Calu3 (cell line): ENCODE measurements at regions not wholly inside any gene's neighbourhood (a gene's known extent, or its start where the extent isn't known, plus 50 kb on each side); places are given as distances from the start of the nearest gene placed in this dataset.

Experiments
- BruUV-seq: library from RNA; stranded (reverse); fragments of 400-500 nt; replicated peaks from 2 replicates; lab custom pipeline; 2021; lab: Mats Ljungman, UMichigan
- CTCF ChIA-PET: fragments of 300-600 bp; sonication (Branson Sonifier 250); formaldehyde crosslinking; loops from one replicate; lab custom pipeline; 2022; ENCODE audit warnings: antibody characterized with exemption; lab: Charles Lee
- DNase-seq: peaks from one replicate; pipeline ENCODE4 v3.0.0; 2022
- H3K27ac Mint-ChIP-seq: one replicate; pipeline ENCODE4 v1.8.0; 2022; ENCODE audit warnings: mixed read lengths; ENCODE audit not compliant: unreplicated experiment
- H3K27me3 Mint-ChIP-seq: one replicate; pipeline ENCODE4 v1.8.0; 2022; ENCODE audit warnings: mixed read lengths; ENCODE audit not compliant: unreplicated experiment
- H3K36me3 Mint-ChIP-seq: one replicate; pipeline ENCODE4 v1.8.0; 2022; ENCODE audit warnings: mild to moderate bottlenecking, moderate library complexity, mixed read lengths; ENCODE audit not compliant: insufficient read depth, unreplicated experiment
- H3K4me1 Mint-ChIP-seq: one replicate; pipeline ENCODE4 v1.8.0; 2022; ENCODE audit warnings: mild to moderate bottlenecking, low read depth, mixed read lengths; ENCODE audit not compliant: unreplicated experiment
- H3K4me3 Mint-ChIP-seq: one replicate; pipeline ENCODE4 v1.8.0; 2022; ENCODE audit warnings: mild to moderate bottlenecking, low read depth, moderate library complexity, mixed read lengths; ENCODE audit not compliant: unreplicated experiment
- H3K9me3 Mint-ChIP-seq: one replicate; pipeline ENCODE4 v1.8.0; 2022; ENCODE audit warnings: low read depth, mixed read lengths; ENCODE audit not compliant: unreplicated experiment
- intact Hi-C: fragments of 100-400 bp; cut with micrococcal nuclease; formaldehyde crosslinking; loops from one replicate; pipeline ENCODE4 v1.10.0; 2022; ENCODE audit not compliant: unreplicated experiment
- TF ChIP-seq, protein P1 (sequence below): fragments of 200-600 bp; IDR thresholded peaks from one replicate; pipeline ENCODE4 v1.8.0; 2022; ENCODE audit warnings: antibody characterized with exemption; ENCODE audit not compliant: unreplicated experiment

DNA sequence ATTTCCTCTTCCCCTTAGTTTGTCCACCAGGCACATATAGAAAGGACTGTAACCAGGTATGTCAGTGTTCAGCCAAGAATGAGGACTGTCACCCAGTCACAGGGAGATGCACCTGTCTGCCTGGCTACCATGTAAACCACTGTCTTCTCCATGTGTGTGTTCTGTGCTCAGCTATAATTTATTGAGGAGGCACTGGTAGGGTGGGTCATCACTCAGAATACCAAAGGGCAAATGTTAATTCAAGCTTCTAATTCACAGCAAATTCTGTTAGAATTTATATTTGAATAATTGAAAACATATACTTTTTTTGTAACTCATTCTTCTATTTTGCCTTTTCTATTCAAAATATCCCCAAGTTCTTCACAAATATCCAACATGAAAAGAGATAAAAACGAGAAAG, 780.4 kb downstream of the MECOM start:
- CTCF ChIA-PET = no interaction called here
- intact Hi-C loops = no loop called here
- no peaks in the 10 kb centered on the region for H3K9me3 Mint-ChIP-seq

DNA sequence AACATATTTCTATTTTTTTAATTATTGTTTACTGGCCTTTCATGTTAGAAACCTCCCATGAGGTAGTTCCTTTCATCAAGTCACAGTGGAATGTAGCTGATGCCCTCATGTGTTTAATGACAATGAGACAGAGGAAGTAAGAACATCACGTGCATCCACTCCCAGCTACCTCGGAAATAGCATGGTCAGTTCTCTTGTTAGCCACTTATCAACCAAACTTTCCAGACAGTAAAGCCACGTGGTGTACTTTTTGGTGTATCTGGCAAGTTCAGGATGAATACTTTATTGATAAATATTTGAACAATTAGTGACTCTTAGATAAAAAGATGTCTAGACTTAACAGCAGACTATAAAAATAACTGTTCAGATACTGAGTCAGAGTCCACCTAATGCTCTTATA, 781.7 kb downstream of the MECOM start:
- intact Hi-C loops = no loop called here
- TF ChIP-seq, protein P1, sequence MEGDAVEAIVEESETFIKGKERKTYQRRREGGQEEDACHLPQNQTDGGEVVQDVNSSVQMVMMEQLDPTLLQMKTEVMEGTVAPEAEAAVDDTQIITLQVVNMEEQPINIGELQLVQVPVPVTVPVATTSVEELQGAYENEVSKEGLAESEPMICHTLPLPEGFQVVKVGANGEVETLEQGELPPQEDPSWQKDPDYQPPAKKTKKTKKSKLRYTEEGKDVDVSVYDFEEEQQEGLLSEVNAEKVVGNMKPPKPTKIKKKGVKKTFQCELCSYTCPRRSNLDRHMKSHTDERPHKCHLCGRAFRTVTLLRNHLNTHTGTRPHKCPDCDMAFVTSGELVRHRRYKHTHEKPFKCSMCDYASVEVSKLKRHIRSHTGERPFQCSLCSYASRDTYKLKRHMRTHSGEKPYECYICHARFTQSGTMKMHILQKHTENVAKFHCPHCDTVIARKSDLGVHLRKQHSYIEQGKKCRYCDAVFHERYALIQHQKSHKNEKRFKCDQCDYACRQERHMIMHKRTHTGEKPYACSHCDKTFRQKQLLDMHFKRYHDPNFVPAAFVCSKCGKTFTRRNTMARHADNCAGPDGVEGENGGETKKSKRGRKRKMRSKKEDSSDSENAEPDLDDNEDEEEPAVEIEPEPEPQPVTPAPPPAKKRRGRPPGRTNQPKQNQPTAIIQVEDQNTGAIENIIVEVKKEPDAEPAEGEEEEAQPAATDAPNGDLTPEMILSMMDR = no peak
- CTCF ChIA-PET = interaction anchor here (0.7 to 1.2 kb wide), 3 partner anchors 11 to 69 kb away, joined by 3 to 8 read pairs (median 6); no protein-coding TSS in a partner anchor
- DNase-seq = no peak
- Mint-ChIP-seq H3K4me1 (peaks cover 62% of the 10 kb centered on the region), H3K36me3 (peaks cover 7% of the 10 kb centered on the region), H3K9me3 (no peaks in the 10 kb centered on the region), H3K27me3 (no peaks in the 10 kb centered on the region), H3K27ac (peak overlapping the region; percentile 7), H3K4me3 (no peak overlapping the region)
- BruUV-seq = no TSS peak

More for the DNA sequence above, 780.4 kb downstream of the MECOM start:
- DNase-seq = no peak
- Mint-ChIP-seq H3K36me3 (peaks cover under 1% of the 10 kb centered on the region), H3K4me3 (no peak overlapping the region), H3K27me3 (no peaks in the 10 kb centered on the region), H3K27ac (no peak overlapping the region), H3K4me1 (peaks cover 51% of the 10 kb centered on the region)
- TF ChIP-seq, protein P1 = no peak
- BruUV-seq = no TSS peak

DNA sequence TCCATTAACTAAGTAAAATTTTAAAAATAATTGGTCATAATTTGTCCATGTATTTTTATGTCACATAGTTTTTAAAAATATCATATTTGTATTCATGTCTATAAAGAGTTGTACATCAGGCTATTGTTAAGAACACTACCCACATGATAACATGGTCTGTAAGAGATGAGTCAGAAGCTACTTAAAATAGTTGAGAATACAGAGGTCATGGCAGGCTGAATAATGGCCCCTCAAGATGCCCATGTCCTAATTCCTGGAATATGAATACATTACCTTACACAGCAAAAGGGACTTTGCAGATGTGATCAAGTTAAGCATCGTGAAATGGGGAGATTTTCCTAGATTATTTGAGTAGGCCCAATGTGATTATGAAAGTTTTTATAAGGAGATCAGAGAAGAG, 782.9 kb upstream of the GOLIM4 start:
- Mint-ChIP-seq H3K4me1 (peaks cover 71% of the 10 kb centered on the region), H3K4me3 (no peak overlapping the region), H3K27me3 (no peaks in the 10 kb centered on the region), H3K36me3 (peaks cover 7% of the 10 kb centered on the region), H3K27ac (no peak overlapping the region), H3K9me3 (peaks cover 3% of the 10 kb centered on the region)
- intact Hi-C loops = loop anchor here (10.0 kb wide), 1 partner anchor 616 kb away; no protein-coding TSS in a partner anchor
- no peak for DNase-seq
- TF ChIP-seq, protein P1 = no peak
- no TSS peak for BruUV-seq
- CTCF ChIA-PET = interaction anchor here (0.8 to 2.1 kb wide), 4 partner anchors 9 to 73 kb away, joined by 3 to 16 read pairs (median 12); no protein-coding TSS in a partner anchor

DNA sequence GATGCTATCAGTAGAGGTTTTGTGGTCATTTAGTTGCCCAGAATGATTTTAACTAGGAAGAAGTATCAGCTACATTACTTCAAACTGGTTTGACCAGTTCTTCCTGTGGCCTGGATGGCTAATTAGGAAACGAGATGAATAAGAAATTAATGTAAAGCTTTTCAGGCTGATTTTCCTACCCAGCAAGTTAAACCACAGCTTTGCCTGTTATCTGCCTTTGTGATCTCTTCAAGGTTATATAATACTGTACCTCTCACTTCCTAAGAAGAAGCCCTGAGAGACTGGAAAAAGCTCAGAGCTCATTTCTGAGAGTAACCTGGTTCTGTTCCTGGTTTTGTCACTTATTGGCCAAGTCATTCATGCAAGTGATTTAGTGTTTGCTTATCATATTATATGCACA, 782.2 kb upstream of the GOLIM4 start:
- TF ChIP-seq, protein P1 = no peak
- Mint-ChIP-seq H3K27me3 (no peaks in the 10 kb centered on the region), H3K4me3 (no peak overlapping the region), H3K4me1 (peaks cover 75% of the 10 kb centered on the region), H3K9me3 (peaks cover 3% of the 10 kb centered on the region), H3K27ac (peak overlapping the region; percentile 71), H3K36me3 (peaks cover 7% of the 10 kb centered on the region)
- intact Hi-C loops = loop anchor here (10.0 kb wide), 1 partner anchor 617 kb away; no protein-coding TSS in a partner anchor
- peak; percentile 66 for DNase-seq
- CTCF ChIA-PET = interaction anchor here (0.5 to 2.1 kb wide), 5 partner anchors 10 to 316 kb away, joined by 3 to 16 read pairs (median 9); no protein-coding TSS in a partner anchor
- no TSS peak for BruUV-seq
